Mesenchymal stem cell (in vitro differentiated cells and primary cell): ENCODE measurements at regions not wholly inside any gene's neighbourhood (a gene's known extent, or its start where the extent isn't known, plus 50 kb on each side); places are given as distances from the start of the nearest gene placed in this dataset.

Experiments used
- DNase-seq: peaks from one replicate; pipeline ENCODE4 v3.0.0-alpha.2; 2013
- H2AFZ ChIP-seq: one replicate; pipeline ENCODE4 v1.6.1; 2013; ENCODE audit warnings: low read depth, mild to moderate bottlenecking, control low read depth, inconsistent platforms, low read length, moderate library complexity
- H2AK5ac ChIP-seq: 2 replicates; pipeline ENCODE4 v1.6.1; 2013; ENCODE audit warnings: low read length, moderate library complexity, mild to moderate bottlenecking, inconsistent platforms; ENCODE audit not compliant: severe bottlenecking
- H2BK120ac ChIP-seq: one replicate; pipeline ENCODE4 v1.6.1; 2013; ENCODE audit warnings: low read depth, mild to moderate bottlenecking, inconsistent platforms, low read length, moderate library complexity
- H2BK12ac ChIP-seq, 2 experiments: one replicate each; pipeline ENCODE4 v1.6.1; 2013; ENCODE audit warnings: inconsistent platforms in 2 of 2, low read length in 2 of 2, mild to moderate bottlenecking in 2 of 2, moderate library complexity in 2 of 2, control low read depth in 1 of 2
- H2BK15ac ChIP-seq: one replicate; pipeline ENCODE4 v1.6.1; 2013; ENCODE audit warnings: mild to moderate bottlenecking, low read depth, inconsistent platforms; ENCODE audit not compliant: poor library complexity, severe bottlenecking
- H2BK5ac ChIP-seq: 2 replicates; pipeline ENCODE4 v1.6.1; 2013; ENCODE audit warnings: low read depth, mild to moderate bottlenecking, low read length, control low read depth, inconsistent platforms; ENCODE audit not compliant: poor library complexity, severe bottlenecking
- H3K14ac ChIP-seq, 2 experiments: one replicate each; pipeline ENCODE4 v1.6.1; 2013; ENCODE audit warnings: inconsistent platforms in 2 of 2, low read length in 2 of 2, control low read depth in 1 of 2, mild to moderate bottlenecking in 1 of 2, moderate library complexity in 1 of 2
- H3K18ac ChIP-seq, 2 experiments: one replicate each; pipeline ENCODE4 v1.6.1; 2013; ENCODE audit warnings: inconsistent platforms in 2 of 2, low read length in 2 of 2, control low read depth in 1 of 2, low read depth in 1 of 2, mild to moderate bottlenecking in 1 of 2
- H3K23ac ChIP-seq, 2 experiments: one replicate each; pipeline ENCODE4 v1.6.1; 2013; ENCODE audit warnings: inconsistent platforms in 2 of 2, low read length in 2 of 2, mild to moderate bottlenecking in 2 of 2, moderate library complexity in 2 of 2, control low read depth in 1 of 2
- H3K27ac ChIP-seq: 2 replicates; pipeline ENCODE4 v1.5.1; 2013; ENCODE audit warnings: mild to moderate bottlenecking, moderate library complexity, low read length, control low read depth, inconsistent platforms; ENCODE audit not compliant: poor library complexity, severe bottlenecking
- H3K27me3 ChIP-seq, 2 experiments: 2 replicates each; pipeline versions ENCODE4 v1.6.1 to v1.7.0; 2013; ENCODE audit warnings: low read length in 2 of 2, mild to moderate bottlenecking in 2 of 2, moderate library complexity in 2 of 2, control low read depth in 1 of 2, inconsistent platforms in 1 of 2; ENCODE audit not compliant: control insufficient read depth in 1 of 2, insufficient read depth in 1 of 2
- H3K36me3 ChIP-seq, 2 experiments: 2 replicates each; pipeline versions ENCODE4 v1.6.1 to v1.7.0; 2013; ENCODE audit warnings: low read length in 2 of 2, control low read depth in 1 of 2, inconsistent platforms in 1 of 2, low read depth in 1 of 2, mild to moderate bottlenecking in 1 of 2; ENCODE audit not compliant: insufficient read depth in 2 of 2, control insufficient read depth in 1 of 2
- H3K4ac ChIP-seq, 2 experiments: one replicate each; pipeline ENCODE4 v1.6.1; 2013; ENCODE audit warnings: inconsistent platforms in 2 of 2, low read length in 2 of 2, mild to moderate bottlenecking in 2 of 2, moderate library complexity in 2 of 2, control low read depth in 1 of 2, low read depth in 1 of 2
- H3K4me1 ChIP-seq: 2 replicates; pipeline ENCODE4 v1.6.1; 2013; ENCODE audit warnings: low read depth, low read length, control low read depth; ENCODE audit not compliant: control insufficient read depth, insufficient read depth
- H3K4me2 ChIP-seq: 2 replicates; pipeline ENCODE4 v1.6.1; 2013; ENCODE audit warnings: low read length, mild to moderate bottlenecking, inconsistent platforms; ENCODE audit not compliant: poor library complexity, severe bottlenecking
- H3K4me3 ChIP-seq, 2 experiments: 2 replicates each; pipeline versions ENCODE4 v1.5.1 to v1.7.0; 2013; ENCODE audit warnings: low read length in 2 of 2, mild to moderate bottlenecking in 2 of 2, control low read depth in 1 of 2, low read depth in 1 of 2; ENCODE audit not compliant: insufficient read depth in 1 of 2
- H3K79me1 ChIP-seq: replicated peaks from 2 replicates; pipeline ENCODE4 v1.6.1; 2013; ENCODE audit warnings: mild to moderate bottlenecking, control low read depth, low read length, inconsistent platforms; ENCODE audit not compliant: poor library complexity, severe bottlenecking
- H3K9ac ChIP-seq: 2 replicates; pipeline ENCODE4 v1.7.0; 2013; ENCODE audit warnings: mild to moderate bottlenecking, low read length, moderate library complexity
- H3K9me3 ChIP-seq: 2 replicates; pipeline ENCODE4 v1.7.0; 2013; ENCODE audit warnings: mild to moderate bottlenecking, low read length; ENCODE audit not compliant: control insufficient read depth
- H4K8ac ChIP-seq: one replicate; pipeline ENCODE4 v1.6.1; 2013; ENCODE audit warnings: inconsistent platforms, mild to moderate bottlenecking, low read length, moderate library complexity
- H4K91ac ChIP-seq: one replicate; pipeline ENCODE4 v1.6.1; 2013; ENCODE audit warnings: mild to moderate bottlenecking, low read length, inconsistent platforms
- WGBS: methylation state at CpG from one replicate; pipeline ENCODE4 v1.1.7; 2013; ENCODE audit warnings: mixed read lengths; 5-methylcytosine and 5-hydroxymethylcytosine counted together

DNA sequence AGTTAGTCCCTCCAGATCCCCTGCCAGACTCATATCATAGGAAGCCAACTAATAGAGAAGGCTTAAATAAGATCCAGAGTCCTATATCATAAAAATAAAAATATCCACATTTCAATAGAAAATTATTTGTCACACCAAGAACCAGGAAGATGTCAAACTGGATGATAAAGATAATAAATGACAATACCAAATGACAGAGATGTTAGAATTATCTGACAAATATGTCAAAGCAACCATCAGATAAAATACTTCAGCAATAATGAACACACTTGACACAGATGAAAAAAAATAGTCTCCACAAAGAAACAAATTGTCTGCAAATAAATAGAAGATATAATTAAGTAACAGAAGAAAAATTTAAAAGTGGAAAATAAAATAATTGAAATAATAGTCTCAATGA lies 300.7 kb upstream of the FTMT start:
- H3K9ac ChIP-seq = no peak overlapping the region

DNA sequence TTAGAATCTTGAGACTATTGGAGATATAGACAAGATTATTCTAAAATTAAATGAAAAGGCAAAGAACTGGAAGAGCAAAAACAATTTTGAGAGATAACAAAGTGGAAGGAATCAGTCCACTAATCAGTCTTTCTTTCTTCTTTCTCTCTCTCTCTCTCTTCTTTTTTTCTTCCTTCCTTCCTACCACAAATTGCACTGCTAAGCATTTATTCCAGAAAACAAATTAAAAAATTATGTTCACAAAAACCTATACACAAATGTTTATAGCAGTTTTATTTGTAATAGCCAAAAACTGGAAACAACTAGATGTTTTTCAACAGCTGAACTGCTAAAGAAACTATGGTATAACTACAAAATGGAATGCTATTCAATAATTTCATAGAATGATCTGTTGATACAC lies 291.9 kb upstream of the FTMT start:
- H2BK12ac ChIP-seq = no peak overlapping the region
- no peak for DNase-seq
- no peaks in the 10 kb centered on the region for H3K79me1 ChIP-seq
- no peaks in the 10 kb centered on the region for H3K4me1 ChIP-seq
- no peak overlapping the region for H3K4me3 ChIP-seq
- no peak overlapping the region for H3K4me2 ChIP-seq
- H3K4ac ChIP-seq = no peak overlapping the region
- no peak overlapping the region for H3K23ac ChIP-seq
- H3K36me3 ChIP-seq = no peaks in the 10 kb centered on the region
- H3K27ac ChIP-seq = no peak overlapping the region
- H3K18ac ChIP-seq = no peak overlapping the region
- H4K8ac ChIP-seq = no peak overlapping the region
- no peak overlapping the region for H4K91ac ChIP-seq
- H3K27me3 ChIP-seq = no peaks in the 10 kb centered on the region
- no peak overlapping the region for H2BK120ac ChIP-seq
- no peak overlapping the region for H3K9ac ChIP-seq
- H2BK15ac ChIP-seq = no peak overlapping the region
- no peaks in the 10 kb centered on the region for H3K9me3 ChIP-seq
- H2AK5ac ChIP-seq = no peak overlapping the region
- H3K14ac ChIP-seq = no peak overlapping the region
- no peak overlapping the region for H2BK5ac ChIP-seq
- H2AFZ ChIP-seq = no peak overlapping the region

More for the DNA sequence above, 300.7 kb upstream of the FTMT start:
- no peaks in the 10 kb centered on the region for H3K36me3 ChIP-seq
- H3K27me3 ChIP-seq = no peaks in the 10 kb centered on the region
- H3K4me1 ChIP-seq = peaks cover 2% of the 10 kb centered on the region
- DNase-seq = no peak
- H3K14ac ChIP-seq = no peak overlapping the region
- H3K27ac ChIP-seq = no peak overlapping the region
- H2AK5ac ChIP-seq = no peak overlapping the region
- no peaks in the 10 kb centered on the region for H3K9me3 ChIP-seq
- no peak overlapping the region for H2AFZ ChIP-seq
- H3K4me2 ChIP-seq = no peak overlapping the region
- H3K23ac ChIP-seq = no peak overlapping the region
- no peak overlapping the region for H4K8ac ChIP-seq
- H3K4me3 ChIP-seq = no peak overlapping the region
- no peak overlapping the region for H2BK15ac ChIP-seq
- H3K18ac ChIP-seq = no peak overlapping the region
- no peaks in the 10 kb centered on the region for H3K79me1 ChIP-seq
- no peak overlapping the region for H3K4ac ChIP-seq
- H2BK120ac ChIP-seq = no peak overlapping the region
- H2BK12ac ChIP-seq = no peak overlapping the region
- no peak overlapping the region for H4K91ac ChIP-seq
- no peak overlapping the region for H2BK5ac ChIP-seq

GRCh38 chr5:121572061-121572460 lies 279.6 kb upstream of the FTMT start:
- H3K23ac ChIP-seq = no peak overlapping the region
- no peak overlapping the region for H3K4me3 ChIP-seq
- no peaks in the 10 kb centered on the region for H3K9me3 ChIP-seq
- H2BK12ac ChIP-seq = no peak overlapping the region
- H3K4me2 ChIP-seq = no peak overlapping the region
- H3K79me1 ChIP-seq = no peaks in the 10 kb centered on the region
- no peaks in the 10 kb centered on the region for H3K36me3 ChIP-seq
- H2AK5ac ChIP-seq = no peak overlapping the region
- H2BK5ac ChIP-seq = no peak overlapping the region
- whole genome bisulfite sequencing = no CpG with 5 or more reads among the region's 1 CpG
- H3K27me3 ChIP-seq = no peaks in the 10 kb centered on the region
- no peak for DNase-seq
- H3K9ac ChIP-seq = no peak overlapping the region
- no peak overlapping the region for H3K27ac ChIP-seq
- H3K18ac ChIP-seq = no peak overlapping the region
- no peak overlapping the region for H3K14ac ChIP-seq
- no peaks in the 10 kb centered on the region for H3K4me1 ChIP-seq
- H4K8ac ChIP-seq = no peak overlapping the region
- H2BK15ac ChIP-seq = no peak overlapping the region
- H4K91ac ChIP-seq = no peak overlapping the region
- H2AFZ ChIP-seq = no peak overlapping the region
- H2BK120ac ChIP-seq = no peak overlapping the region
- no peak overlapping the region for H3K4ac ChIP-seq

DNA sequence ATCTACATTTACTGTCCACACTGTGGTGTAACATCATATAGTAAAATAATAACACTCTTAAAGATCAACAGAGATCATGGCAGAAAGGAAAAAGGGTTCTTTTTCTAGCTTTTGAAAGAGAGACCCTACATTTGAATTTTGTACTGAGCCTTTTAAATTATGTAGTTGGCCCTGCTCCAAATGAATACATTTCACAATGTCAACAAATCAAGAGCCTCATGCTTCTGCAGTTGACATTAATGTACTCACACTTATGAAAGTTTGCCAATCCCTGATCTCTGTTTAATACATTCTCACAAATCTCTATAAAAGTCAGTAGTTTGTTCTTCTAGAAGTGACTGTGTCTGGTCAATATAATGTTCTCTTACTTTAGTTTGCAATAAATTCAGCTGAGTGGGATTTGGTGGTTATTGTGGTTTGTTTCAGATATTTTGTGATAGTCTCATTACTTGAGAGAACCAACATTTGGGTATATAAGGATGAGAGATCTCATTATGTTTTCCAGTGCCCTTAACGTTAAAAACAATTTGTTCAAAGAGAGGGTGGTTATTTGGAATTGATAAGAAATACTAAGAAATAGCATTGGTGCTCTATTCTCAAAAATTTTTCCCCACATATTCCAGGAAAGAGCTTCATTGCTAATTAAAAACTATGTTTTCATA lies 277.8 kb upstream of the FTMT start:
- no CpG with 5 or more reads among the region's 1 CpG for WGBS

More for the DNA sequence above, 277.8 kb upstream of the FTMT start:
- no peaks in the 10 kb centered on the region for H3K79me1 ChIP-seq
- H2AK5ac ChIP-seq = no peak overlapping the region
- H3K4me2 ChIP-seq = no peak overlapping the region
- H3K27ac ChIP-seq = no peak overlapping the region
- H4K8ac ChIP-seq = no peak overlapping the region
- H3K23ac ChIP-seq = no peak overlapping the region
- no peak overlapping the region for H3K9ac ChIP-seq
- no peak overlapping the region for H2BK5ac ChIP-seq
- H3K4me3 ChIP-seq = no peak overlapping the region
- H2BK15ac ChIP-seq = no peak overlapping the region
- peak; percentile 27 for DNase-seq
- no peak overlapping the region for H3K4ac ChIP-seq
- H3K18ac ChIP-seq = no peak overlapping the region
- no peaks in the 10 kb centered on the region for H3K36me3 ChIP-seq
- H3K27me3 ChIP-seq = no peaks in the 10 kb centered on the region
- H2AFZ ChIP-seq = no peak overlapping the region
- no peaks in the 10 kb centered on the region for H3K4me1 ChIP-seq
- H3K9me3 ChIP-seq = no peaks in the 10 kb centered on the region
- no peak overlapping the region for H4K91ac ChIP-seq
- no peak overlapping the region for H2BK12ac ChIP-seq
- peak overlapping the region in 1 of 2 experiments; percentile 55 for H3K14ac ChIP-seq
- H2BK120ac ChIP-seq = no peak overlapping the region
